GM20000 (cell line): ENCODE measurements at regions not wholly inside any gene's neighbourhood (a gene's known extent, or its start where the extent isn't known, plus 50 kb on each side); places are given as distances from the start of the nearest gene placed in this dataset.
"Not testable (repeated sequence)": the region's sequence is repeated elsewhere in the genome, so short reads cannot be mapped to it uniquely, and the experiment has no call there.

Experiments
- DNase-seq: peaks from one replicate; pipeline ENCODE4 v3.0.0; 2012; ENCODE audit warnings: low spot score
- CTCF ChIP-seq: IDR thresholded peaks from 2 replicates; pipeline ENCODE4 v1.5.1; 2012; ENCODE audit warnings: mild to moderate bottlenecking, control low read depth; ENCODE audit errors: extremely low read depth, missing control alignments

- DNase-seq = no peak
- no peak for TF ChIP-seq CTCF
These were observed 178.3 kb upstream of the LAMA2 start for GRCh38 chr6:128704601-128705000.

DNA sequence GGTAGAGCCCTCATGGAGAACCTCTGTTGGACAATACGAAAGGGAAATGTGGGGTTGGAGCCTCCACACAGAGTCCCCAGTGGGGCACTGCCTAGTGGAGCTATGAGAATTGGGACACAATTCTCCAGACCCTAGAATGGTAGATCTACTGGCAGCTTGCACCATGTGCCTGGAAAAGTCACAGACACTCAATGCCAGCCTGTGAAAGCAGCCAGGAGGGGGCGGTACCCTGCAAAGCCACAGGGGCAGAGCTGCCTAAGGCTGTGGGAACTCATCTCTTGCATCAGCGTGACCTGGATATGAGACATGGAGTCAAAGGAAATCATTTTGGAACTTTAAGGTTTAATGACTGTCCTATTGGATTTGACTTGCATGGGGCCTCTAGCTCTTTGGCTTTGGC, 179.1 kb upstream of the LAMA2 start:
- not testable (repeated sequence) for DNase-seq

DNA sequence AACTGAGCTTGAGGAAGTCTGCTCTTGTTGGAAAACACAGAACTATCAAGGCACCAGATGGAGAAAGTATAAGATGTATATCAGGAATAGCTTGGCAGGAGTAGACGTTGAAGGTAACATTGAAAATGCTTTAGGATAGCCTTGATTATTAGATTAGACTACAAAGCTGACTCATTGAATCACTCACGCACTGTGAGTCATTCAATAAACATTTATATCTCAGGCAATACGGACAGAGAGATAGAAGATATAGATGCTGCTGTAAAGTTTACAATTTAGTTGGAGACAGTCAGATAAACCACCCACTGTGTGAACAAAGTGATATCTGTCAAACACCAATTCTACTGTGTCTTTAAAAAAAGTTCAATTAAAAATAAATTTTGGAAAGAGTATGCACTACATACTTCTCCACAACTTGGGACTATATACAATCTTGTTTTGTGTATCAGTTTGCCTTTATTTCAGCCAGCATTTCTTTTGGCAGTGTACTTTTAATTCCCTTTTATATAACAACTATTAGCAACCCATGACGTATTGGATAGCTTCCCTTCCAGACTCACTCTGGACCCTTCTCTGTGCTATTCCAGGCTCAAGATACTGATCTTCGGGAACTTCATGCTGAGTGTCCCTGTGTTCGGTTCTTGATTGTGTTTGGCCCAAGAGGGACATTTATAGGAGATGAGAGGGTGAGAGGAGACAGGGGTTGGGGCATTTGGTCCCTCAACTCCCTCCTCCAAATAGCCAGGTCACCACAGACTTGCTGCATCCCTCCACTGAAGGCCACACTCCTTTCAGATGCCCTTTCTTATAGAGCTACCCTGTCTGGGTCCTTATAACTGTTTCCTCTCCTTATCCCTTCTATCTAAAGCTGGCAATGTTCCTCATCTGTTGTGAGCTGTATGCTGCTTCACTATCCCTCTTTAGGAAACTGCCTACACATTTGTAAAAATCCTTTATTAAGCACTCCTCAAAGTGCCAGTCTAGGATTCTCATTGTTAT, 176.6 kb upstream of the PTPRK start:
- no peak for DNase-seq
- no peak for TF ChIP-seq CTCF

DNA sequence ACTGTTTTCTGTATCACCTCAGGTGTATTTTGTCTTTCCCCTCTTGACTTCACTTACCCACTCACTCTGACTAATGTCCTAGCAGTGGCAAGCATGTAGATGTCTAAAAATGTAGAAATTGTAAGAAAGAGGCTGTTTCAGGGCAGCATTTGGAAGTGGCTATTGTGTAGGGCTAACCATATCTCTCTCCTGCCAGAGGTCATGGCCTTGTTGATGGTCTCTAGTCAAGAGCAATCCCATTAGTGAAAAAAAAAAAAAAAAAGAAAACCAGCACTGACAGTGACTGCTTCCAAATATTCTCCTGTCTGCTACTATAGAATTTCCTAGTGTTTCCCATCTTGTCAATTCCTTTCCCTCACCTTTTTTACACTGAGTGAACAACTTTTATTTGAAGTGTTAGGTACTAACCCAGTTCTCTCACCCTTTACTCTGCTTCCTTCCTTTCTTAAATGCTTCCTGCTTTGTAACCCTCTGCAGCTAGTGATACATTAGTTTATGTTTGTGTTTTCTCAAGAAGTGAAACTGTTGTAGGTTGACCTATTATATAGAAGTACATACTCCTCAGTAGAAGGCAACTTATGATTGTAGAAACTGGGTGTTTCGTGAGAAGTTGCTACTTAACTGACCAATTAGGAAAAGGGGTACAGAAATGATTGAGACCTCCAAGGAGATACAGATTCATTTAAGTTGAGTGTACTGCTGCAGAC, 174.1 kb upstream of the PTPRK start:
- DNase-seq = no peak
- no peak for TF ChIP-seq CTCF

DNA sequence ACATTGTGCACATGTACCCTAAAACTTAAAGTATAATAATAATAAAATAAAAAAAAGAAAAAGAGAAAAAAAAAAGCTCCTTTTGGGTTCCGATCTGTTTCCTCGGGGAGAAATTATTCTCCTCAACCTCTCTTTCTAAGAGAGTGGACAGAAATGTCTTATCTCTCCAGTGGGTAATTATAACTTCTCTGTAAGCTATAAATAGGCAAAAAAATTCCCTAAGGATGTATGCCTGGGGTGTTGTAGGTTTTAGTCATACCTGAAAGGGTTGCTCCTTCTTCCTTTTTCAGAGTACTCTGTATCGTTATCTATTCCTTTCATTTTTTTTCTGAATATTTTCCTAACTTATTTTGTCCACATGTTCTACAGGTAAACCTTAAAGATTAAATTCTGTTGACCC, 169.7 kb upstream of the PTPRK start:
- TF ChIP-seq CTCF = no peak
- no peak for DNase-seq

DNA sequence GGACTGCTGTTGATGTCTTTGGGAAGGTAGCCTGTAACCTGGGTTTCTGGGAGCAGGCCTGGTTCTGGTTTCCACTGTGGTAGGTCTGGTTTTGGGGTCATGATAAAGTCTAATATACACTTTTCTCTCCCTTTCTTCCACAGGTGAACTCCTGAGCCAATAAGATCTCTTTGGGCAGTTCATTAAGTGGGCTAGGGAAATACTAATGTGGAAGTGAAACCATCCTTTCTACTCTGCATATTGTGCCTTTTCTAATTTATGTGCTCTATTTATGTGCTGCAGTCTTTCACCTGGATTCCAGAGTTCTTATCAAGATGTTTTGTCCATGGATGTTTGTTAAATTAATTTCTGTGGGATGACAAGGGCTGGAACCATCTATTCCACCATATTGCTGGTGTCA, 165.7 kb upstream of the PTPRK start:
- no peak for DNase-seq
- TF ChIP-seq CTCF = no peak

DNA sequence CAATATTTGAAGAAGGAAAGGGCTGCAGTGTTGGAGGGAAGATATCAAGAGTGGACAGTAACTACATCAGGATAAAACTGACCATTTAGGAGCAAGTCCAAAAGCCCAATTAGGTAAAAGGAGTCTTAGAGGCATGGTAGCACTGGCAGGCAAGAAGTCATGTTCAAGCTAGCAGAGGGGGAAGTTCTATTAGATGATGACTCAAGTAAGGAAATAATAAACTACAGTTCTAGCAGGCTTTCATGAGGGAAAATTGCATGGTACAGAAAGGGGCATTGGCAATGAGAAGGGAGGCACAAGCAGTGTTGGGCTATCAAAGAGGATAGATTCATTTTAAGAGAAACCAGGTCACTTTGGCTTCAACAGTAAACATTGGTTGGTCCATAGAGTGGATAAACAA, 156.1 kb upstream of the PTPRK start:
- DNase-seq = no peak
- no peak for TF ChIP-seq CTCF
